LNCaP clone FGC (cell line): ENCODE measurements at regions not wholly inside any gene's neighbourhood (a gene's known extent, or its start where the extent isn't known, plus 50 kb on each side); places are given as distances from the start of the nearest gene placed in this dataset.

Source experiments
- DNase-seq: peaks from one replicate; pipeline ENCODE4 v3.0.0-alpha.2; 2011; ENCODE audit warnings: low read depth
- H3K4me3 ChIP-seq: 2 replicates; pipeline ENCODE4 v1.5.1; 2011; ENCODE audit warnings: mild to moderate bottlenecking, low read depth, low read length, control low read depth
- CTCF ChIP-seq: IDR thresholded peaks from 2 replicates; pipeline ENCODE4 v1.5.1; 2012; ENCODE audit warnings: mild to moderate bottlenecking; ENCODE audit not compliant: control insufficient read depth, insufficient read depth; ENCODE audit errors: extremely low read depth

- TF ChIP-seq CTCF: no peak
- H3K4me3 ChIP-seq: no peak overlapping the region
- no peak for DNase-seq
Observed at GRCh38 chr9:129523943-129524581, 96.8 kb downstream of the C9orf50 start.

DNA sequence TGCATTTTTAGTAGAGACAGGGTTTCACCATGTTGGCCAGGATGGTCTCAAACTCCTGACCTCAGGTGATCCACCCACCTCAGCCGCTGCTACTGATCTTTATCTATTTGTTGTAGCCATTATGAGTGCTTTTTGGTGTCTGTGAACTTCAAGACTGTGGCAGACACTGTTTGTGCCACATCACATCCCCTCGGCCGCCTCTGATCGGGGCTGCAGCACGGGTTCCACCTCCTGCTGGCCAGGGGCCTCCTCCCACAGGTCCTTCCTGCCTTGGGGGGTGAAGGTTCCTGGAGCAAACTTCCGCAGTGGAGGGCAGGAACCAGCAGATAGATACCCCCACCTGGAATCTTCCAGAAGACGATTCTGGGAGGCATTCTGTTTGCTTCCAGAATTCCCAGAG lies 98.5 kb downstream of the C9orf50 start:
- no peak overlapping the region for H3K4me3 ChIP-seq
- no peak for DNase-seq
- no peak for TF ChIP-seq CTCF

GRCh38 chr9:129520082-129520481 lies 100.8 kb downstream of the C9orf50 start:
- no peak overlapping the region for H3K4me3 ChIP-seq
- TF ChIP-seq CTCF: no peak
- no peak for DNase-seq

DNA sequence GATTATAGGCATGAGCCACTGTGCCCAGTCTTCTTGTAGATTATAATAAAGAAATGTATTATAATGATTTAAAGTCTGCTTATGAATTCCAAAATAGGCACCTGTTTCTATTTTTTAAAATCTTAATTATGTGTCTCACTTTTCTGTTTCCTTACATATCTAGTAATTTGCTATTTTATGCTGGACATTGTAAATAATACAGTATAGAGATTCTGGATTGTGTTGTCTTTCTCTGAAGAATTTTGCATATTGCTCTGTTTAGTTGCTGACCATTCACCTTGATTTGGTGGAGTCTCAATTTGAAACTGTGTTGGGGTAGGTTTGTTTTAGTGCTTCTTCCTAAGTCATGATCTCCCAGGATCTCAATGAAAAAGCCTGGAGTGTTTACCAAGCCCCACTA lies 102.8 kb downstream of the C9orf50 start:
- no peak for DNase-seq
- H3K4me3 ChIP-seq: no peak overlapping the region
- TF ChIP-seq CTCF: no peak

- H3K4me3 ChIP-seq: no peak overlapping the region
- no peak for DNase-seq
Observed at GRCh38 chr9:129517006-129517405, 103.9 kb downstream of the C9orf50 start.

GRCh38 chr9:129514891-129515290 lies 106.0 kb downstream of the C9orf50 start:
- DNase-seq: no peak
- TF ChIP-seq CTCF: no peak
- H3K4me3 ChIP-seq: no peak overlapping the region

More at GRCh38 chr9:129517006-129517405, 103.9 kb downstream of the C9orf50 start:
- TF ChIP-seq CTCF: no peak

GRCh38 chr9:129514497-129514867 lies 106.4 kb downstream of the C9orf50 start:
- no peak for TF ChIP-seq CTCF
- H3K4me3 ChIP-seq: no peak overlapping the region
- no peak for DNase-seq
